GM18499 (cell line): ENCODE measurements at regions not wholly inside any gene's neighbourhood (a gene's known extent, or its start where the extent isn't known, plus 50 kb on each side); places are given as distances from the start of the nearest gene placed in this dataset.

ENCODE experiments used
- ATAC-seq: cut with Tn5 transposase; IDR thresholded peaks from one replicate; pipeline ENCODE4 v1.9.1; 2021; ENCODE audit warnings: moderate number of reproducible peaks; ENCODE audit not compliant: insufficient read depth, unreplicated experiment

DNA sequence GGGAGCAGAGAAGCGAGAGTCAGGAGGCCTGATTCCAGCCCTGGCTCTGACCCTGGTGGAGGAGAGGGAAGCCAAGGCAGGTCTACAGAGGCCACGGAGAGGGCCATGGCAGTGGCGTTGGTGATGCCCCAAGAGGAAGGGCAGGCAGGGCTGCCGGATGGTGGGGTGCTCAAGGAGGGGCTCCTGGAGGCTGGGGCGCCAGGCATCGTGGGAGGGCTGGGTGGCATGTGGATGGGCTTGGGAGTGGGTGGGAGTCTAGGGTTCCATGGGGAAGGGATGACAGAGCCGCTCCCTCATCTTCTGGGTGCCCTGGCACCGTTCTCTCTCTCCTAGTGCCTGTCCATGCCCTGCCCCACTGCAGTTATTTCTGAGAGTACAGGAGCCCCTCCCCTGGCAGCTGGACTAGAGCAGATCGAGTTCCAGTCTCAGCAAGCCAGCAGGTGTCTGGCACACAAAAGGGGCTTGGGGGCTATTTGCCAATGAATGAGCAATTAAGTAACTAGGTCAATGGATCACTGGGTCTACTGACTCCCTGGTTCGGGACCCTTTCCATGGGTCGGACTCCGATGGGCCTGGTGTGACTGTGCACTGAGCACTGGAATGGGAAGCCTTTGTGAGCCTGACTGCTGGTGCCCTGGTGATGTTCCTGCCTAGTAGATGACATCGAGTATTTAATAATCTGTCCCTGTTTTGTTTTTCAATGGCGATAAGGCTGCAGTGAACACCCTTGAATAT, 570.0 kb downstream of the TBC1D22A start:
- ATAC-seq: no peak

GRCh38 chr22:47331750-47332149, 569.3 kb downstream of the TBC1D22A start:
- ATAC-seq: no peak

DNA sequence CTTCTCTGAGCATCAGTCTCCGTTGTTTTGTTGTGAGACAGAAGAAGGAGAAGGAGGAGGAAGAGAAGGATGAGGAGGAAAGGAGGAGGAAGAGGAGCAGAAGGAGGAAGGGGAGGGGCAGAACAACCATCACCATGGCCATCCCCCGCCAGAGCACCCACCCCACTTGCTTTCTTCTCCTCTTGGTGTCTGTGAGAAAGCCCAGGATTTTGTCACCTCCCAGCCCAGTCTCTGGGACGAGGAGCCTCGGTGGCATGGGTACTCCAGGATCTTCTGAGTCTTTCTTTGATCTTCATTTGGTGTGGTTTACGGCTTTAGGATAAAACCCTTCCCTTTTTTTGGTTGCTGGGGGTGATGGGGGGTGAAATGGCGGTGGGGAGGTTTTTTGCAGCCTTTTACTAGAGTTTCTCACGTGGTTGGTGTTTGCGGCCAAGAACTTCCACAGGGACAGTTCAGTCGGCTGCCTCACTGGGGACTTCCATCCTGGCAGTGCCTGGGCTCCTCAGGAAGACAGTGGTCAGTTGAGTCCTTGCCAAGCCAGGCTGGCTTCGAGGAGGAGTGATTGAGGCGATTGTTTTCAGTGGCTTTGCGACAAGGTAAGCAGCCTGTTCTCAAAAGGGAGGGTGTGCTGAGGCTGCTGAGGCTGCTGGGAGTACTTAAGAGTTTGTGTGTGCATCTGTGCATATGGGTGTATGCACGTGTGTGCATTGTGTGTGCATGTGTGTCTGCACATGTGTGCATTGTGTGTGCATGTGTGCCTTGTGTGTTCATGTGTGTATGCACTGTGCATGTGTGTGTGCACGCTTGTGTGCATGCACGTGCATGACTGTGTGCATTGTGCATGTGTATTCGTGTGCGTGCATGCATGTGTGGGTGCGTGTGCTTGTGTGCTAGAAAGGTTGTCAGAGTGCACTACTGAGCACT, 567.5 kb downstream of the TBC1D22A start:
- no peak for ATAC-seq

GRCh38 chr22:47328550-47329243, 566.2 kb downstream of the TBC1D22A start:
- no peak for ATAC-seq

DNA sequence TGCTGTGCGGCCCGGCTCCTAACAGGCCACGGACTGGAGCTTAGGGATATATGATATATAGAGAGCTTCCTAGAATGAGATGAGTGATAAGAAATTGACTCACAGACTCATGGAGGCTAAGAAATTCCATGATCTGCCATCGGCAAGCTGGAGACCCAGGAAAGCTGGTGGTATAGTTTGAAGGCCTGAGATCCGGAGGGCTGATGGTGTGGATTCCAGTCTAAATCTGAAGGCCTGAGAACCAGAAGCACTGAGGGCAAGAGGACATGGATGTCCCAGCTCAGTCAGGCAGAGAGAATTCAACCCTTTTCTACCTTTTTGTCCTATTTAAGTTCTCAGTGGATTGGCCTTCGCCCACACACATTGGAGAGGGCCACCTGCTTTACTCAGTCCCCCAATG, 564.8 kb downstream of the TBC1D22A start:
- no peak for ATAC-seq

DNA sequence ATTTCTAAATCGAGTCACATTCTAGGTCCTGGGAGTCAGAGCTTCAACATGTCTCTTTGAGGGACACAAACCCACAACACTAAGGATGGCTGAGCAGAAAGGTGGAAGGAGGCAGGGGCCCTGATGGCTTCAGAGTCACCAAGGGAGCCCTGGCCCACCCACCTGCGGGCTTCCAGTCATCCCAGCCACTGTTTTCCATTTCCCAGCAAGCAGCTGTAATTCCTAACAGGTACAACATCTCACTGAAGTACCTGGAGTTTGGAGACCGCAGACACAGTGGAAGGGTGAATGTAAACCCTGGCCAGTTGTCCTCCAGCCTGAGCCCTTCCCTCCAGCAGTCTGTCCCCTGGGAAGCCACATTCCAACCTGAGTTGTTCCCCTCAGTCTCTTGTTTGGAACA, 562.8 kb downstream of the TBC1D22A start:
- ATAC-seq: no peak

GRCh38 chr22:47324435-47324990, 562.1 kb downstream of the TBC1D22A start:
- no peak for ATAC-seq

DNA sequence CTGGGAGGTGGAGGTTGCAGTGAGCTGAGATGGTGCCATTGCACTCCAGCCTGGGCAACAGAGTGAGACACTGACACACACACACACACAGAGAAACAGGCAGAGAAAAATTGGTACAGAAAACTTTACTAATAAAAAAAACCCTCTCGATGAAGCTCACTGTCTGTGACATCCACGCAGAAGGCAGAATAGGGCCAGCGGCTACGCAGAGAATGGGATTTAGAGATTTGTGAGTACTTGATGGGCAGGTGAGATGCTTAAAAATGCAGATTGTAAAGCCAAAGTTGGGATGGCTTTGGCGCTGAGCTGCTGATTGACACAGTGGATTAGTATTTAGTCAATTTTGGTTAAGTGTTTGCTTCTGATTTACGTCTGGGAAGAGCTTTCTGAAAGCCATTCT, 561.1 kb downstream of the TBC1D22A start:
- no peak for ATAC-seq

GRCh38 chr22:47322854-47323253, 560.4 kb downstream of the TBC1D22A start:
- ATAC-seq: no peak

DNA sequence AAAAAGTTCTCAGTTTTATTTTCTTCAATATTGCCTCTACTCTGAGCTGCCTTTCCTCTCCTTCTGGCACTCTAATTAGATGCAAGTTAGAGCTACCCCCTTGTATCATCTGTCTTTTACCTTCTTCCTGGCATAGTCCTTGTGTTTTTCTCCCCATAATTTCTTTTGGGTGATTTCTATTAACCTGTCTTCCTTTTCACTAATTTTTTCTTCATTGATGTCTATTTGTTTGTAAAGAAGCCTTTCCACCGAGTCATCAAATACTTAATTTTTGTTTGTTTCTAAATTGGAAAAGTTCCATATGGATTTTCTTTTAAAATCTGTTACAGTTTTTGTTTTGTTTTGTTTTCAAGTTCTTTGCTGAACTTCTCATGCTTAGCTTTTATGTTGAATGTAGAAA, 558.1 kb downstream of the TBC1D22A start:
- ATAC-seq: no peak

- no peak for ATAC-seq
Measured at GRCh38 chr22:47318041-47318737, 555.7 kb downstream of the TBC1D22A start.

- no peak for ATAC-seq
Measured at GRCh38 chr22:47315862-47316419, 553.5 kb downstream of the TBC1D22A start.

- ATAC-seq: no peak
Measured at GRCh38 chr22:47310601-47311000, 548.2 kb downstream of the TBC1D22A start.

- no peak for ATAC-seq
Measured at GRCh38 chr22:47309946-47310345, 547.5 kb downstream of the TBC1D22A start.

DNA sequence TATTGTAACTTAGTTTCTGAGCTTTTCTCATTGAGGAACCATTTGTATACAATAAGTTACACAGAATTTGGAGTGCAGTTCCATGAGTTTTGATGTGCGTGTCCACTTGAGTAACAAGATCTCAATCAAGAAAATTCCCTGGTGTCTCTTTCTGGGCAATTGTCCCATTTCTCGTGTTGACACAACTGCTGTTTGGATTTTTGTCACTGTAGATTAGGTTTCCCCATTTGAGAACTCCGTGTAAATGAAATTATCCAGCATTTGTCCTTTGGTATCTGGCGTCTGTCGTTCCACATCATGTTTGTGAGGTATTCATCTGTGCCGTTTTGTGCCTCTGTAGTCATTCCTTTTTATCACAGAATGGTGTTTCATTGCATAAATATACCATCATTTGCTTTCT, 547.0 kb downstream of the TBC1D22A start:
- ATAC-seq: no peak

DNA sequence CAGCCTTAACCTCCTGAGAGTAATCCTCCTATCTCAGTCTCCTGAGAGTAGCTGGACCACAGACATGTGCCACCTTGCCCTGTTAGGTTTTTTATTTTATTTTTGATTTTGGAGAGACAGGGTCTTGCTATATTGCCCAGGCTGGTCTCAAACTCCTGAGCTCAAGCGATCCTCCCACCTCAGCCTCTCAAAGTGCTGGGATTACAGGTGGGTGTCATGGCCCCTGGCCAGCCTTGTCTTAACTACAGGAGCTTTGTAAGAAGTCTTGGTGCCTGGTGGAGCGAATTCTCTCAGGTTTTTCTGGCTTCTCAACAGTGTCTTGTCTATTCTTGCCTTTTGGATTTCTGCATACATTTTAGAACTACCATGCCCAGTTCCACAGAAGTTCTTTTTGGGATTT, 546.4 kb downstream of the TBC1D22A start:
- no peak for ATAC-seq

- ATAC-seq: no peak
Measured at GRCh38 chr22:47307822-47308221, 545.4 kb downstream of the TBC1D22A start.

DNA sequence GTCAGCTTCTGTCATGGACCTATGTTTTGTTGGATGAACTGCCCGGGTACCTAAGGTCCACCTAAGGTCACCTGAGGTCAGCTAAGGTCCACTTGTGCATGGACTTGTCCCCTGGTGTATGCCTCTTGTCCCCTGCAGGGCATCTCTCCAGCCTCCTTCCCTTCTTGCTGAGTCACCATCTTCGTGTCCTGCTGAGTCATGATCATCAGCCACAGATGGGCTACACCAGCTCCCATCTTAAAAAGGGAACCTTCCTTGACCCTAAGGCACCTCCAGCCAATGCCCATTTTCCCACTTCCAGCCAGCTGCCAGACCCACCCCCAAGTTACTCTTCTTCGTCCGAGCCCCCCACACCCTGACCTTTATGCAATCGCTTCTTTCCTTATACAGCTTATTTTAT, 544.9 kb downstream of the TBC1D22A start:
- no peak for ATAC-seq

DNA sequence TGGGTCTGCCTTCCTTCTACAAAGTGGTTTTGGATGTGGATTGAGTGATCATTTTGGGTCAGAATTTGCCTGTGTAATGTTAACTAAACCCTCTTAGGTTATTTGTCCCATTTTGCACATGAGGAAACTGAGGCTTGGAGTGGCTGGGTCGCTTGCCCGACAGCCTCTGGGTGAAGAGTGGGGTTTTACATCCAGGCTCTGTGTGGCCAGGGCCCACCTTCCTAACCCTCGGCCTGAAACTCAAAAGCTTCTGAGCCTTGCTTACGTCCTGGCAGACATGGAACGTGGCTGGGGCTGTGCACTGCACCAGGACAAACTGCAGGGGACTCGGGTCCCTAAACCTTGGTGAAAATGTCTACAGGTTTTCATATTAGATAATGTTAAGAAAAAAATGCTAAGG, 542.4 kb downstream of the TBC1D22A start:
- ATAC-seq: no peak
